GM23338 (cell line): ENCODE measurements at regions not wholly inside any gene's neighbourhood (a gene's known extent, or its start where the extent isn't known, plus 50 kb on each side); places are given as distances from the start of the nearest gene placed in this dataset.

Source experiments
- ATAC-seq: fragments of 200-7000 bp; cut with Tn5 transposase; 3 replicates; pipeline ENCODE4 v1.9.1; 2020
- DNase-seq: peaks from one replicate; pipeline ENCODE4 v3.0.0-alpha.2; 2015; ENCODE audit warnings: low spot score
- H2AFZ ChIP-seq: fragments of 200-600 bp; sonication (generic); 2 replicates; pipeline ENCODE4 v1.8.0; 2016; ENCODE audit warnings: antibody characterized with exemption, mild to moderate bottlenecking, moderate library complexity
- H3F3A ChIP-seq: fragments of 200-600 bp; sonication (generic); replicated peaks from 2 replicates; pipeline ENCODE4 v1.8.0; 2017; ENCODE audit warnings: antibody characterized with exemption, mixed run types, low read depth
- H3K27ac ChIP-seq: fragments of 200-600 bp; sonication (generic); 2 replicates; pipeline ENCODE4 v1.6.1; 2016; ENCODE audit warnings: low read depth
- H3K27me3 ChIP-seq: fragments of 200-600 bp; sonication (generic); 2 replicates; pipeline ENCODE4 v1.8.0; 2016; ENCODE audit warnings: mild to moderate bottlenecking, mixed run types, moderate library complexity; ENCODE audit not compliant: insufficient read depth
- H3K36me3 ChIP-seq: fragments of 200-600 bp; sonication (generic); 2 replicates; pipeline ENCODE4 v1.8.0; 2016; ENCODE audit warnings: mild to moderate bottlenecking; ENCODE audit not compliant: insufficient read depth
- H3K4me1 ChIP-seq: fragments of 200-600 bp; sonication (generic); 2 replicates; pipeline ENCODE4 v1.8.0; 2016; ENCODE audit warnings: mild to moderate bottlenecking, moderate library complexity; ENCODE audit not compliant: insufficient read depth
- H3K4me2 ChIP-seq: fragments of 200-600 bp; sonication (generic); 2 replicates; pipeline ENCODE4 v1.7.1; 2017; ENCODE audit warnings: mixed run types
- H3K4me3 ChIP-seq: fragments of 200-600 bp; sonication (generic); 2 replicates; pipeline ENCODE4 v1.6.1; 2016; ENCODE audit warnings: mixed run types
- H3K79me2 ChIP-seq: fragments of 200-600 bp; sonication (generic); replicated peaks from 2 replicates; pipeline ENCODE4 v1.8.0; 2017; ENCODE audit warnings: mild to moderate bottlenecking; ENCODE audit not compliant: insufficient read depth
- H3K9me2 ChIP-seq: fragments of 200-600 bp; sonication (generic); 2 replicates; pipeline ENCODE4 v1.8.0; 2017; ENCODE audit not compliant: insufficient read depth
- H4K20me1 ChIP-seq: fragments of 200-600 bp; sonication (generic); replicated peaks from 2 replicates; pipeline ENCODE4 v1.8.0; 2017; ENCODE audit warnings: mild to moderate bottlenecking; ENCODE audit not compliant: insufficient read depth
- H3K27ac Mint-ChIP-seq: 2 replicates; pipeline ENCODE4 v1.8.0; 2020; ENCODE audit warnings: inconsistent platforms, mild to moderate bottlenecking, moderate library complexity, mixed read lengths
- H3K27me3 Mint-ChIP-seq: 3 replicates; pipeline ENCODE4 v1.8.0; 2022; ENCODE audit warnings: low read depth, mild to moderate bottlenecking, moderate library complexity, mixed read lengths, inconsistent platforms; ENCODE audit not compliant: insufficient read depth, poor library complexity
- H3K36me3 Mint-ChIP-seq: 3 replicates; pipeline ENCODE4 v1.8.0; 2021; ENCODE audit warnings: low read depth, mild to moderate bottlenecking, inconsistent platforms, moderate library complexity, mixed read lengths
- H3K4me1 Mint-ChIP-seq: 3 replicates; pipeline ENCODE4 v1.8.0; 2020; ENCODE audit warnings: mild to moderate bottlenecking, inconsistent platforms, mixed read lengths
- H3K4me3 Mint-ChIP-seq: 3 replicates; pipeline ENCODE4 v1.8.0; 2021; ENCODE audit warnings: moderate library complexity, mild to moderate bottlenecking, inconsistent platforms, mixed read lengths
- H3K9me3 Mint-ChIP-seq: 3 replicates; pipeline ENCODE4 v1.8.0; 2020; ENCODE audit warnings: moderate library complexity, mild to moderate bottlenecking, inconsistent platforms, mixed read lengths
- CREB1 ChIP-seq: fragments of 250-450 bp; sonication (Bioruptor Pico); IDR thresholded peaks from 2 replicates; pipeline ENCODE4 v1.5.0; 2020; ENCODE audit warnings: low read depth, mild to moderate bottlenecking, moderate library complexity
- CTCF ChIP-seq, 2 experiments: fragments of 200-600 bp in 1 of 2; sonication (generic) in 1 of 2; conservative IDR thresholded peaks; 2 replicates each; pipeline versions ENCODE4 v1.5.1 to v1.6.1; 2016 to 2017; ENCODE audit warnings: antibody characterized with exemption in 2 of 2, low read depth in 2 of 2, mild to moderate bottlenecking in 2 of 2, moderate library complexity in 1 of 2
- EZH2 ChIP-seq: fragments of 200-600 bp; sonication (generic); IDR thresholded peaks from one replicate; pipeline ENCODE4 v1.8.0; 2017; ENCODE audit warnings: antibody characterized with exemption, mild to moderate bottlenecking, low read depth; ENCODE audit not compliant: unreplicated experiment
- EZH2phosphoT487 ChIP-seq: fragments of 200-600 bp; sonication (generic); IDR thresholded peaks from one replicate; pipeline ENCODE4 v1.8.1; 2018; ENCODE audit warnings: antibody characterized with exemption; ENCODE audit not compliant: unreplicated experiment
- JUNB ChIP-seq: IDR thresholded peaks from one replicate; pipeline ENCODE4 v1.6.1; 2016; ENCODE audit warnings: antibody characterized with exemption; ENCODE audit not compliant: unreplicated experiment
- NANOG ChIP-seq: IDR thresholded peaks from 2 replicates; pipeline ENCODE4 v1.6.1; 2016; ENCODE audit warnings: antibody characterized with exemption, borderline replicate concordance
- POLR2AphosphoS5 ChIP-seq: IDR thresholded peaks from 2 replicates; pipeline ENCODE4 v1.6.1; 2016; ENCODE audit warnings: antibody characterized with exemption, low read depth
- REST ChIP-seq: IDR thresholded peaks from one replicate; pipeline ENCODE4 v1.6.1; 2018; ENCODE audit warnings: antibody characterized with exemption; ENCODE audit not compliant: unreplicated experiment
- STAT1 ChIP-seq: IDR thresholded peaks from one replicate; pipeline ENCODE4 v1.6.1; 2016; ENCODE audit warnings: antibody characterized with exemption; ENCODE audit not compliant: unreplicated experiment
- ZNF114 ChIP-seq: fragments of 250-450 bp; sonication (Bioruptor Pico); IDR thresholded peaks from 2 replicates; pipeline ENCODE4 v1.5.0; 2020; ENCODE audit warnings: mild to moderate bottlenecking, moderate library complexity
- ZNF331 ChIP-seq: fragments of 250-450 bp; sonication (Bioruptor Pico); IDR thresholded peaks from 2 replicates; pipeline ENCODE4 v1.5.0; 2020; ENCODE audit warnings: low read depth, mild to moderate bottlenecking, moderate library complexity
- TF ChIP-seq, protein P1 (sequence below): fragments of 250-450 bp; sonication (Bioruptor Pico); IDR thresholded peaks from 2 replicates; pipeline ENCODE4 v1.5.0; 2020; ENCODE audit warnings: mild to moderate bottlenecking, moderate library complexity
- TF ChIP-seq, protein P2 (sequence below): IDR thresholded peaks from 2 replicates; pipeline ENCODE4 v1.6.1; 2016; ENCODE audit warnings: antibody characterized with exemption

- ATAC-seq (no peak), DNase-seq (no peak)
- H3K4me1 Mint-ChIP-seq, result no peaks in the 10 kb centered on the region
- 0 out of 2 replicates have a peak, but pooled peaks cover 2% of the 10 kb centered on the region for H3K9me2 ChIP-seq
- no peaks in the 10 kb centered on the region for H3K36me3 Mint-ChIP-seq
- no peaks in the 10 kb centered on the region for H3K79me2 ChIP-seq
- H3K27me3 ChIP-seq, result no peaks in the 10 kb centered on the region
- no peaks in the 10 kb centered on the region for H3K4me1 ChIP-seq
- no peaks in the 10 kb centered on the region for H3K36me3 ChIP-seq
- no peak overlapping the region for H3K4me2 ChIP-seq
- no peaks in the 10 kb centered on the region for H3F3A ChIP-seq
- H3K9me3 Mint-ChIP-seq, result no peaks in the 10 kb centered on the region
- H3K4me3 Mint-ChIP-seq, result no peak overlapping the region
- no peaks in the 10 kb centered on the region for H3K27me3 Mint-ChIP-seq
- TF ChIP-seq ZNF331 (CRISPR knock-in tag) (no peak), ZNF114 (CRISPR knock-in tag) (no peak), CREB1 (CRISPR knock-in tag) (no peak), POLR2AphosphoS5 (no peak), EZH2 (no peak), STAT1 (no peak), NANOG (no peak), EZH2phosphoT487 (no peak), CTCF (conservative IDR thresholded peaks at IDR 0.05; ENCODE audit: low read depth in 2 of 2) (no peak), REST (no peak), JUNB (no peak)
- TF ChIP-seq, protein P1, sequence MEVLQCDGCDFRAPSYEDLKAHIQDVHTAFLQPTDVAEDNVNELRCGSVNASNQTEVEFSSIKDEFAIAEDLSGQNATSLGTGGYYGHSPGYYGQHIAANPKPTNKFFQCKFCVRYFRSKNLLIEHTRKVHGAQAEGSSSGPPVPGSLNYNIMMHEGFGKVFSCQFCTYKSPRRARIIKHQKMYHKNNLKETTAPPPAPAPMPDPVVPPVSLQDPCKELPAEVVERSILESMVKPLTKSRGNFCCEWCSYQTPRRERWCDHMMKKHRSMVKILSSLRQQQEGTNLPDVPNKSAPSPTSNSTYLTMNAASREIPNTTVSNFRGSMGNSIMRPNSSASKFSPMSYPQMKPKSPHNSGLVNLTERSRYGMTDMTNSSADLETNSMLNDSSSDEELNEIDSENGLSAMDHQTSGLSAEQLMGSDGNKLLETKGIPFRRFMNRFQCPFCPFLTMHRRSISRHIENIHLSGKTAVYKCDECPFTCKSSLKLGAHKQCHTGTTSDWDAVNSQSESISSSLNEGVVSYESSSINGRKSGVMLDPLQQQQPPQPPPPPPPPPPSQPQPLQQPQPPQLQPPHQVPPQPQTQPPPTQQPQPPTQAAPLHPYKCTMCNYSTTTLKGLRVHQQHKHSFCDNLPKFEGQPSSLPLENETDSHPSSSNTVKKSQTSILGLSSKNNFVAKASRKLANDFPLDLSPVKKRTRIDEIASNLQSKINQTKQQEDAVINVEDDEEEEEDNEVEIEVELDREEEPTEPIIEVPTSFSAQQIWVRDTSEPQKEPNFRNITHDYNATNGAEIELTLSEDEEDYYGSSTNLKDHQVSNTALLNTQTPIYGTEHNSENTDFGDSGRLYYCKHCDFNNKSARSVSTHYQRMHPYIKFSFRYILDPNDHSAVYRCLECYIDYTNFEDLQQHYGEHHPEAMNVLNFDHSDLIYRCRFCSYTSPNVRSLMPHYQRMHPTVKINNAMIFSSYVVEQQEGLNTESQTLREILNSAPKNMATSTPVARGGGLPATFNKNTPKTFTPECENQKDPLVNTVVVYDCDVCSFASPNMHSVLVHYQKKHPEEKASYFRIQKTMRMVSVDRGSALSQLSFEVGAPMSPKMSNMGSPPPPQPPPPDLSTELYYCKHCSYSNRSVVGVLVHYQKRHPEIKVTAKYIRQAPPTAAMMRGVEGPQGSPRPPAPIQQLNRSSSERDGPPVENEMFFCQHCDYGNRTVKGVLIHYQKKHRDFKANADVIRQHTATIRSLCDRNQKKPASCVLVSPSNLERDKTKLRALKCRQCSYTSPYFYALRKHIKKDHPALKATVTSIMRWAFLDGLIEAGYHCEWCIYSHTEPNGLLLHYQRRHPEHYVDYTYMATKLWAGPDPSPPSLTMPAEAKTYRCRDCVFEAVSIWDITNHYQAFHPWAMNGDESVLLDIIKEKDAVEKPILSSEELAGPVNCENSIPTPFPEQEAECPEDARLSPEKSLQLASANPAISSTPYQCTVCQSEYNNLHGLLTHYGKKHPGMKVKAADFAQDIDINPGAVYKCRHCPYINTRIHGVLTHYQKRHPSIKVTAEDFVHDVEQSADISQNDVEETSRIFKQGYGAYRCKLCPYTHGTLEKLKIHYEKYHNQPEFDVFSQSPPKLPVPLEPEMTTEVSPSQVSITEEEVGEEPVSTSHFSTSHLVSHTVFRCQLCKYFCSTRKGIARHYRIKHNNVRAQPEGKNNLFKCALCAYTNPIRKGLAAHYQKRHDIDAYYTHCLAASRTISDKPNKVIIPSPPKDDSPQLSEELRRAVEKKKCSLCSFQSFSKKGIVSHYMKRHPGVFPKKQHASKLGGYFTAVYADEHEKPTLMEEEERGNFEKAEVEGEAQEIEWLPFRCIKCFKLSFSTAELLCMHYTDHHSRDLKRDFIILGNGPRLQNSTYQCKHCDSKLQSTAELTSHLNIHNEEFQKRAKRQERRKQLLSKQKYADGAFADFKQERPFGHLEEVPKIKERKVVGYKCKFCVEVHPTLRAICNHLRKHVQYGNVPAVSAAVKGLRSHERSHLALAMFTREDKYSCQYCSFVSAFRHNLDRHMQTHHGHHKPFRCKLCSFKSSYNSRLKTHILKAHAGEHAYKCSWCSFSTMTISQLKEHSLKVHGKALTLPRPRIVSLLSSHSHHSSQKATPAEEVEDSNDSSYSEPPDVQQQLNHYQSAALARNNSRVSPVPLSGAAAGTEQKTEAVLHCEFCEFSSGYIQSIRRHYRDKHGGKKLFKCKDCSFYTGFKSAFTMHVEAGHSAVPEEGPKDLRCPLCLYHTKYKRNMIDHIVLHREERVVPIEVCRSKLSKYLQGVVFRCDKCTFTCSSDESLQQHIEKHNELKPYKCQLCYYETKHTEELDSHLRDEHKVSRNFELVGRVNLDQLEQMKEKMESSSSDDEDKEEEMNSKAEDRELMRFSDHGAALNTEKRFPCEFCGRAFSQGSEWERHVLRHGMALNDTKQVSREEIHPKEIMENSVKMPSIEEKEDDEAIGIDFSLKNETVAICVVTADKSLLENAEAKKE (CRISPR knock-in tag), result no peak
- TF ChIP-seq, protein P2, sequence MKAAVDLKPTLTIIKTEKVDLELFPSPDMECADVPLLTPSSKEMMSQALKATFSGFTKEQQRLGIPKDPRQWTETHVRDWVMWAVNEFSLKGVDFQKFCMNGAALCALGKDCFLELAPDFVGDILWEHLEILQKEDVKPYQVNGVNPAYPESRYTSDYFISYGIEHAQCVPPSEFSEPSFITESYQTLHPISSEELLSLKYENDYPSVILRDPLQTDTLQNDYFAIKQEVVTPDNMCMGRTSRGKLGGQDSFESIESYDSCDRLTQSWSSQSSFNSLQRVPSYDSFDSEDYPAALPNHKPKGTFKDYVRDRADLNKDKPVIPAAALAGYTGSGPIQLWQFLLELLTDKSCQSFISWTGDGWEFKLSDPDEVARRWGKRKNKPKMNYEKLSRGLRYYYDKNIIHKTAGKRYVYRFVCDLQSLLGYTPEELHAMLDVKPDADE, result no peak
- H3K27ac ChIP-seq, result no peak overlapping the region
- no peak overlapping the region for H3K4me3 ChIP-seq
- no peak overlapping the region for H2AFZ ChIP-seq
- no peak overlapping the region for H3K27ac Mint-ChIP-seq
- H4K20me1 ChIP-seq, result no peaks in the 10 kb centered on the region
Observed at GRCh38 chr4:32158961-32159360, 1438.8 kb downstream of the PCDH7 start.
